ENCODE measurements at regions not wholly inside any gene's neighbourhood (a gene's known extent, or its start where the extent isn't known, plus 50 kb on each side); places are given as distances from the start of the nearest gene placed in this dataset.

DNA sequence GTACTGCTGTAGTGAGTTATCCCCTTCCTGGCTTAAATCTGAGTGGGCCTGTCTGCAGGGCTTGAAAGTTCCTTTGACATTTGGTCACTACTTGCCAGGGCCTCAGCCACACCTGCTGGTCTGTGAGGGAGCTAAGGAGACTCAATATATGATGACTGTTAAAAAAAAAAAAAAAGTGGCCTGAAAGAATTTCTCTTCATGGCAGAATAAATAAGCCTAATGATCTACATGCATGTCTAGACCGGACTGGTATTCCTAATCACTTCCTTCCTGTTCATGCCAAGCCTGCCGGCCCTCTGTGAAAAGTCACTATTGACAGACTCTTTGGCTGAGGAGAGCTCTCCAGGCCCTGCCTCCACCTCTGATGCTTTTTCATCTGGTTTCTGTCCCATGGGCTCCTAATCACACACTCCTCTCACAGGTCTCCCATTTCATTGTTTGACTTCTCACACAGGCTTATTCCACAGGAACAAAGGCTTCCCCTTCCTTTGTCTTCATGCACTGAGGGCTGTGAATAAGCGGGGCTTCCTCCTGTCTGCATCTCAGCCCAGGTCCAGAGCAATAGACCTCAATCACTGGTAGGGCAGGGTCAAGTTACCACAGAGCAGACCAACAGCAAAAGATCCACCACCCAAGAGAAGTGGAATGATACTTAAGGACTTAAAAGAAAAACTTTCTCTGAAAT is 99.1 kb upstream of the SEC61G start:
- Histone ChIP-seq H4K20me1 (ENCODE audit: insufficient read depth, low read length) (no peaks in the 10 kb centered on the region), H2BK5ac (ENCODE audit: low read depth, low read length, poor library complexity, severe bottlenecking) (no peak overlapping the region), H3K27ac (ENCODE audit: insufficient read depth, low read length) (no peak overlapping the region), H3K4me1 (ENCODE audit: control insufficient read depth, insufficient read depth, low read length) (peaks cover 2% of the 10 kb centered on the region), H3K36me3 (ENCODE audit: control insufficient read depth, insufficient read depth, low read length) (no peaks in the 10 kb centered on the region), H2BK120ac (ENCODE audit: low read depth, low read length) (no peak overlapping the region), H3K23ac (ENCODE audit: low read depth, low read length) (no peak overlapping the region), H4K8ac (ENCODE audit: low read depth in 2 of 2, low read length in 2 of 2) (no peak overlapping the region), H4K91ac (ENCODE audit: insufficient read depth, low read depth, low read length) (no peak overlapping the region), H4K5ac (ENCODE audit: low read depth, low read length) (no peak overlapping the region), H2AK9ac (replicated peaks; ENCODE audit: low read depth, low read length, poor library complexity) (peak overlapping the region; percentile 34), H2BK15ac (ENCODE audit: low read depth, low read length) (no peak overlapping the region), H3K4me2 (ENCODE audit: low read depth, low read length) (no peak overlapping the region), H3K18ac (ENCODE audit: low read depth, low read length) (no peak overlapping the region), H3K4me3 (ENCODE audit: insufficient read depth, low read depth, low read length) (no peak overlapping the region), H2AK5ac (ENCODE audit: low read depth, low read length) (no peak overlapping the region), H3K9me1 (ENCODE audit: insufficient read depth, low read length) (no peaks in the 10 kb centered on the region), H3K27me3 (ENCODE audit: control insufficient read depth, insufficient read depth, low read length) (peaks cover 11% of the 10 kb centered on the region; the same call in 1 of the 2 replicates), H2AFZ (replicated peaks; ENCODE audit: low read length, poor library complexity) (no peak overlapping the region), H2BK20ac (ENCODE audit: low read depth, low read length) (no peak overlapping the region), H3K4ac (ENCODE audit: low read depth, low read length) (no peak overlapping the region), H3K56ac (ENCODE audit: extremely low read depth, insufficient read depth, low read length) (no peak overlapping the region), H3K9ac (ENCODE audit: low read depth, low read length) (no peak overlapping the region), H3K9me3 (ENCODE audit: control insufficient read depth, insufficient read depth, low read length) (peaks cover 6% of the 10 kb centered on the region), H3K14ac (replicated peaks; ENCODE audit: low read depth, low read length) (no peak overlapping the region), H3K79me1 (ENCODE audit: low read depth in 1 of 2, low read length in 2 of 2) (no peaks in the 10 kb centered on the region)
- 20% methylated on average over 1 of the region's 3 CpGs; no CpG with 5 or more reads in 1 of the 2 experiments for WGBS, 2 experiments (ENCODE audit: extremely low coverage in 2 of 2, insufficient read length in 1 of 2)
- BruUV-seq (replicated peaks): no TSS peak
- TF ChIP-seq RFX5 (IDR thresholded peaks at IDR 0.05; ENCODE audit: low read depth, low read length): no peak
- TF ChIP-seq, protein P1, sequence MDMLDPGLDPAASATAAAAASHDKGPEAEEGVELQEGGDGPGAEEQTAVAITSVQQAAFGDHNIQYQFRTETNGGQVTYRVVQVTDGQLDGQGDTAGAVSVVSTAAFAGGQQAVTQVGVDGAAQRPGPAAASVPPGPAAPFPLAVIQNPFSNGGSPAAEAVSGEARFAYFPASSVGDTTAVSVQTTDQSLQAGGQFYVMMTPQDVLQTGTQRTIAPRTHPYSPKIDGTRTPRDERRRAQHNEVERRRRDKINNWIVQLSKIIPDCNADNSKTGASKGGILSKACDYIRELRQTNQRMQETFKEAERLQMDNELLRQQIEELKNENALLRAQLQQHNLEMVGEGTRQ (IDR thresholded peaks at IDR 0.05; ENCODE audit: low read depth, low read length): no peak
- no peak for TF ChIP-seq CEBPB (IDR thresholded peaks at IDR 0.05; ENCODE audit: low read depth, low read length)
- TF ChIP-seq, protein P2, sequence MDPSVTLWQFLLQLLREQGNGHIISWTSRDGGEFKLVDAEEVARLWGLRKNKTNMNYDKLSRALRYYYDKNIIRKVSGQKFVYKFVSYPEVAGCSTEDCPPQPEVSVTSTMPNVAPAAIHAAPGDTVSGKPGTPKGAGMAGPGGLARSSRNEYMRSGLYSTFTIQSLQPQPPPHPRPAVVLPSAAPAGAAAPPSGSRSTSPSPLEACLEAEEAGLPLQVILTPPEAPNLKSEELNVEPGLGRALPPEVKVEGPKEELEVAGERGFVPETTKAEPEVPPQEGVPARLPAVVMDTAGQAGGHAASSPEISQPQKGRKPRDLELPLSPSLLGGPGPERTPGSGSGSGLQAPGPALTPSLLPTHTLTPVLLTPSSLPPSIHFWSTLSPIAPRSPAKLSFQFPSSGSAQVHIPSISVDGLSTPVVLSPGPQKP (IDR thresholded peaks at IDR 0.05; ENCODE audit: borderline replicate concordance, low read depth, low read length): no peak
- no peak for TF ChIP-seq RCOR1 (IDR thresholded peaks at IDR 0.05; ENCODE audit: insufficient replicate concordance, low read length)
- no peak for TF ChIP-seq RAD21 (IDR thresholded peaks at IDR 0.05; ENCODE audit: low read length)
- no peak for TF ChIP-seq MAFK (IDR thresholded peaks at IDR 0.05; ENCODE audit: low read depth, low read length)
- no peak for TF ChIP-seq FOS (IDR thresholded peaks at IDR 0.05; ENCODE audit: low read depth, low read length)
- no peak for TF ChIP-seq POLR2A (IDR thresholded peaks at IDR 0.05; ENCODE audit: low read depth, low read length)
- TF ChIP-seq, protein P3, sequence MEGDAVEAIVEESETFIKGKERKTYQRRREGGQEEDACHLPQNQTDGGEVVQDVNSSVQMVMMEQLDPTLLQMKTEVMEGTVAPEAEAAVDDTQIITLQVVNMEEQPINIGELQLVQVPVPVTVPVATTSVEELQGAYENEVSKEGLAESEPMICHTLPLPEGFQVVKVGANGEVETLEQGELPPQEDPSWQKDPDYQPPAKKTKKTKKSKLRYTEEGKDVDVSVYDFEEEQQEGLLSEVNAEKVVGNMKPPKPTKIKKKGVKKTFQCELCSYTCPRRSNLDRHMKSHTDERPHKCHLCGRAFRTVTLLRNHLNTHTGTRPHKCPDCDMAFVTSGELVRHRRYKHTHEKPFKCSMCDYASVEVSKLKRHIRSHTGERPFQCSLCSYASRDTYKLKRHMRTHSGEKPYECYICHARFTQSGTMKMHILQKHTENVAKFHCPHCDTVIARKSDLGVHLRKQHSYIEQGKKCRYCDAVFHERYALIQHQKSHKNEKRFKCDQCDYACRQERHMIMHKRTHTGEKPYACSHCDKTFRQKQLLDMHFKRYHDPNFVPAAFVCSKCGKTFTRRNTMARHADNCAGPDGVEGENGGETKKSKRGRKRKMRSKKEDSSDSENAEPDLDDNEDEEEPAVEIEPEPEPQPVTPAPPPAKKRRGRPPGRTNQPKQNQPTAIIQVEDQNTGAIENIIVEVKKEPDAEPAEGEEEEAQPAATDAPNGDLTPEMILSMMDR (conservative IDR thresholded peaks at IDR 0.05; ENCODE audit: low read depth, low read length): no peak
- TF ChIP-seq NFE2L2 (IDR thresholded peaks at IDR 0.05; ENCODE audit: low read depth, low read length): no peak
- TF ChIP-seq CHD1 (IDR thresholded peaks at IDR 0.05; ENCODE audit: low read depth, low read length): no peak
- in situ Hi-C loops (cut with MboI; ENCODE audit: low sequenced_read_pairs) (no loop called here), intact Hi-C loops (cut with micrococcal nuclease) (no loop called here), dilution Hi-C loops (cut with HindIII; ENCODE audit: low sequenced_read_pairs, unreplicated experiment) (no loop called here)
- ChIA-PET CTCF (interaction anchor here (0.6 to 1.2 kb wide), 2 partner anchors 19 to 43 kb away, joined by 3 read pairs; no protein-coding TSS in a partner anchor), POLR2A (ENCODE audit: unreplicated experiment) (no interaction called here)
- ATAC-seq (ENCODE audit: low read depth): no peak
- no peak for DNase-seq

Data from IMR-90 (cell line).